ENCODE measurements at regions not wholly inside any gene's neighbourhood (a gene's known extent, or its start where the extent isn't known, plus 50 kb on each side); places are given as distances from the start of the nearest gene placed in this dataset.

DNA sequence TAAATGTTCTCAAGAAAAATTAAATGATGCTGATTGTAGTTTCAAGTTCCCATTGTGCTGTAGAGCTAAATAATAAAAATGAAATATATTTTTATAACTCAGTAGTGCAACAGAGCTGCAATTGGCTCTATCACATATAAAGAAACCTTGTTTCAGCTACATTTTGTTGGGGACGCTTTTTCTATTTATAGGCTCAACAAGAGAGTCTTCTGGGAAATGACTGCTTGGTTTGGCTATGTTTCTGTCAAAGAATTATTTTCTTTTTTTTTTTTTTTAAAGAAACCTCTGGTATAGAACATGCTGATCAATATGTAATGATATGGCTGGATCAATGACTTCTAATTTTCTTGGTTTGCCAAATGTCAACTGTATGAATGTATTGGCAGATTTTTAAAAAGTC is 76.5 kb downstream of the OTOL1 start:
- TF ChIP-seq, protein P1, sequence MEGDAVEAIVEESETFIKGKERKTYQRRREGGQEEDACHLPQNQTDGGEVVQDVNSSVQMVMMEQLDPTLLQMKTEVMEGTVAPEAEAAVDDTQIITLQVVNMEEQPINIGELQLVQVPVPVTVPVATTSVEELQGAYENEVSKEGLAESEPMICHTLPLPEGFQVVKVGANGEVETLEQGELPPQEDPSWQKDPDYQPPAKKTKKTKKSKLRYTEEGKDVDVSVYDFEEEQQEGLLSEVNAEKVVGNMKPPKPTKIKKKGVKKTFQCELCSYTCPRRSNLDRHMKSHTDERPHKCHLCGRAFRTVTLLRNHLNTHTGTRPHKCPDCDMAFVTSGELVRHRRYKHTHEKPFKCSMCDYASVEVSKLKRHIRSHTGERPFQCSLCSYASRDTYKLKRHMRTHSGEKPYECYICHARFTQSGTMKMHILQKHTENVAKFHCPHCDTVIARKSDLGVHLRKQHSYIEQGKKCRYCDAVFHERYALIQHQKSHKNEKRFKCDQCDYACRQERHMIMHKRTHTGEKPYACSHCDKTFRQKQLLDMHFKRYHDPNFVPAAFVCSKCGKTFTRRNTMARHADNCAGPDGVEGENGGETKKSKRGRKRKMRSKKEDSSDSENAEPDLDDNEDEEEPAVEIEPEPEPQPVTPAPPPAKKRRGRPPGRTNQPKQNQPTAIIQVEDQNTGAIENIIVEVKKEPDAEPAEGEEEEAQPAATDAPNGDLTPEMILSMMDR (IDR thresholded peaks at IDR 0.05; ENCODE audit: unreplicated experiment): no peak
- no peaks in the 10 kb centered on the region for H3K4me1 Mint-ChIP-seq (ENCODE audit: low read depth)
- H3K27ac Mint-ChIP-seq: no peak overlapping the region
- no peak overlapping the region for H3K4me3 Mint-ChIP-seq (ENCODE audit: low read depth)
- no peaks in the 10 kb centered on the region for H3K36me3 Mint-ChIP-seq (ENCODE audit: insufficient read depth)
- H3K9me3 Mint-ChIP-seq (ENCODE audit: low read depth): no peaks in the 10 kb centered on the region
- H3K27me3 Mint-ChIP-seq: no peaks in the 10 kb centered on the region
- no peak for DNase-seq (ENCODE audit: low spot score, unreplicated experiment)

DNA sequence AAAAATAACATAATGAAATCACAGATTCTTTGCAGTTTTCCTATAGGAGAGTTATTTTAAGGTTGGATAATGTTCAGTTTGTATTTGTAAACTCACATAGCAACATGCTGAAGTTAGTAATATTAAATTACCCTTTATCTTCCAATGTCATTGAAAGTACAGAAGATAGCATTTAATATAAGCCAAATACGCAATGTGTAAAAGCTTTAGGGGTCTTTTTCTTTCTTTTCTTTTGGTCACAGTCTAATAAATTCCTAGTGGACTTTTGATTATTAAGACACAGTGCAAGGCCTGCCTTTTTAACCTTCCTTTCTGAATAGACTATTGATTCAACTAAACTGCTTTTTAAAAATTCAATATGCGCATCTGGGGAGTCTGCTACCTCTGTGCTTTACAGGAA is 79.3 kb downstream of the OTOL1 start:
- TF ChIP-seq, protein P1 (IDR thresholded peaks at IDR 0.05; ENCODE audit: unreplicated experiment): no peak
- no peak for DNase-seq (ENCODE audit: low spot score, unreplicated experiment)
- Mint-ChIP-seq H3K36me3 (ENCODE audit: insufficient read depth) (no peaks in the 10 kb centered on the region), H3K27me3 (no peaks in the 10 kb centered on the region), H3K27ac (no peak overlapping the region), H3K9me3 (ENCODE audit: low read depth) (no peaks in the 10 kb centered on the region), H3K4me3 (ENCODE audit: low read depth) (no peak overlapping the region), H3K4me1 (ENCODE audit: low read depth) (peaks cover 2% of the 10 kb centered on the region)

DNA sequence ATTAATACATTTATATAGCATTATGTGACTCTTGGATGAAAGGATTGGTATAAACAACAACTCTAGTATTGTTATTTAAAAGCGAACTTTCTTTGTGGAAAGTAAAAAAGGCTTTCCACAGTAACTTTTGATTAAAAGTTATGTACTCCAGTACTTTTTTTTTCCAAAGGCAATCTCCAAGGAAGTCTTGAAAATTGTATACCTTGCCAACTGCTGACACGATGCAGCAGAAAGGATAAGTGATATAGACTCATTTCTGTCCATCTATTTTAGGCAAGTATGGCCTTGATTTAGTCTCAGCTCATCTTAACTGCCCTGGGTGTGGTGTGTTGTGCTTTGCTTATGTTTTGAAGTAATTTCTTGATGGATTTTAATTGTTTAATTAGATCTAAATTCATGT is 79.7 kb downstream of the OTOL1 start:
- H3K27me3 Mint-ChIP-seq: no peaks in the 10 kb centered on the region
- H3K27ac Mint-ChIP-seq: no peak overlapping the region
- peaks cover 2% of the 10 kb centered on the region for H3K4me1 Mint-ChIP-seq (ENCODE audit: low read depth)
- no peak overlapping the region for H3K4me3 Mint-ChIP-seq (ENCODE audit: low read depth)
- TF ChIP-seq, protein P1 (IDR thresholded peaks at IDR 0.05; ENCODE audit: unreplicated experiment): no peak
- no peak for DNase-seq (ENCODE audit: low spot score, unreplicated experiment)
- no peaks in the 10 kb centered on the region for H3K9me3 Mint-ChIP-seq (ENCODE audit: low read depth)
- H3K36me3 Mint-ChIP-seq (ENCODE audit: insufficient read depth): no peaks in the 10 kb centered on the region

DNA sequence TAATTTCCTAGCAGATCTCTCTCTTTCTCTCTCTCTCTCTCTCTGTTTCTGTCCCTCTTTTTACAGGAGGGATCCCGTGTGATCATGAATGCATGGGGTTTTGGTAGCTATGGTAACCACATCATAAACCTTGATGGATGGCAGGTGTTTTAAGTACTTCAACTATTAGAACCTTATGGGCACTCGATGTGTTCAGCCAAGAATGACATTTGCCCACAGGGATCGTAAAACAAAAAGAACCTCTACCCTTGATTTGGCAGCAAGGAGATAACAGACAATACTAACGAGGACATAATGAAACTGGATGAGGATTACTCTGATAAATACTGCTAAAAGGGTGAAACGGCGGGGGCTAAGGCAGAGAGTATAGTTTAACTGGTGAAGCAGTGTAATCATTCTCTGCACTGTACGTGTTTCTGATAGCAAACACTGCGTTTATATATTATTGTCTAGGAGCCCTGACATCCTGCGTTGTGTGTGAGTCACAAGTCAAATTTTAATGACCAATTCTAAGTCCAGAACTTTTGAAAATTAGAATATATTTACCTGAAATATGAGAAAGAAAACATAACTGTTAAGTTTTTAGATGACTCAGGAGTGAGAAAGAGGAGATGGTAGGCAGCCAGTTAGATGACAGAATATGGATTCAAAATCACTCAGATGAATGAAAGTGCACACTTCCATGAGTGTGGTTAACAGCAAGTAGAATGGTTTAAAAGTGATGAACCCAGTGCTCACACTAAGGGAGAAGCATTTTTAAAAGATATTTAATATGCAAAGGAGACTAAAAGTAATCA is 80.3 kb downstream of the OTOL1 start:
- H3K36me3 Mint-ChIP-seq (ENCODE audit: insufficient read depth): no peaks in the 10 kb centered on the region
- no peak overlapping the region for H3K4me3 Mint-ChIP-seq (ENCODE audit: low read depth)
- H3K27me3 Mint-ChIP-seq: no peaks in the 10 kb centered on the region
- DNase-seq (ENCODE audit: low spot score, unreplicated experiment): no peak
- H3K27ac Mint-ChIP-seq: no peak overlapping the region
- H3K4me1 Mint-ChIP-seq (ENCODE audit: low read depth): peaks cover 2% of the 10 kb centered on the region
- TF ChIP-seq, protein P1 (IDR thresholded peaks at IDR 0.05; ENCODE audit: unreplicated experiment): no peak
- H3K9me3 Mint-ChIP-seq (ENCODE audit: low read depth): no peaks in the 10 kb centered on the region

DNA sequence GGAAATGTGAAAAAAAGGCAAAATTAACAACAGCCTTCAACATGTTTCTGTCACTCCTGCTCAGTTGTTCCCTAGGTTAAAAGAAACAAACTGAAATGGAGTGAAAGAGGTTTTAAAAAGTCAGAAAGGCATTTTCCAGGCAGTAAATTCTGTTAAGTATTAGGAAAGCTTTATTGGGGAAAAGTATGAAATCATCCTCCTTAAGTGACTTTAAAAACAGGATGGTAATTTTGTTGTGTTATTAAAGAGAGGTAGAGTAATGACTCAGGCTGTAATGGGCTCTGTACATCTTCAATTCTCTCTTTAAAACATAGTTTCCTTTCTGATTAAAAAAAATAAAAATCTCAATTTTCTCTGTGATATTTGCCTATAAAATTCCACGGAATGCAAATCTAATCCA is 81.1 kb downstream of the OTOL1 start:
- peaks cover 2% of the 10 kb centered on the region for H3K4me1 Mint-ChIP-seq (ENCODE audit: low read depth)
- no peak for DNase-seq (ENCODE audit: low spot score, unreplicated experiment)
- H3K27ac Mint-ChIP-seq: no peak overlapping the region
- H3K4me3 Mint-ChIP-seq (ENCODE audit: low read depth): no peak overlapping the region
- H3K27me3 Mint-ChIP-seq: no peaks in the 10 kb centered on the region
- no peaks in the 10 kb centered on the region for H3K9me3 Mint-ChIP-seq (ENCODE audit: low read depth)
- TF ChIP-seq, protein P1 (IDR thresholded peaks at IDR 0.05; ENCODE audit: unreplicated experiment): no peak
- H3K36me3 Mint-ChIP-seq (ENCODE audit: insufficient read depth): no peaks in the 10 kb centered on the region

Measured in progenitor cell of endocrine pancreas (in vitro differentiated cells).